CD8-positive, alpha-beta memory T cell (primary cell): ENCODE measurements at regions not wholly inside any gene's neighbourhood (a gene's known extent, or its start where the extent isn't known, plus 50 kb on each side); places are given as distances from the start of the nearest gene placed in this dataset.
A peak's percentile ranks its signal among the peaks of the same experiment; 100 is the strongest.

Experiments
- CTCF ChIA-PET: fragments of 350-600 bp; sonication (Branson Sonifier 250); formaldehyde crosslinking; loops from one replicate; lab custom pipeline; 2021; ENCODE audit warnings: antibody characterized with exemption; lab: Charles Lee
- POLR2A ChIA-PET: fragments of 350-600 bp; sonication (Branson Sonifier 250); formaldehyde crosslinking; loops from one replicate; lab custom pipeline; 2021; ENCODE audit warnings: antibody characterized with exemption; lab: Charles Lee
- DNase-seq, 5 donors: peaks; one replicate each; pipeline versions ENCODE4 v3.0.0 to v3.0.0-alpha.2; 2020 to 2022; ENCODE audit warnings: mixed read lengths in 1 of 5
- H3K27ac ChIP-seq: one replicate; pipeline ENCODE4 v1.7.0; 2013; ENCODE audit warnings: low read depth, mild to moderate bottlenecking, low read length, moderate library complexity
- H3K27me3 ChIP-seq: 2 replicates; pipeline ENCODE4 v1.7.0; 2013; ENCODE audit warnings: low read length, mild to moderate bottlenecking; ENCODE audit not compliant: insufficient read depth, poor library complexity, severe bottlenecking
- H3K36me3 ChIP-seq: 2 replicates; pipeline ENCODE4 v1.7.0; 2013; ENCODE audit warnings: mild to moderate bottlenecking, low read length, moderate library complexity; ENCODE audit not compliant: insufficient read depth
- H3K4me1 ChIP-seq: 2 replicates; pipeline ENCODE4 v1.7.0; 2013; ENCODE audit warnings: mild to moderate bottlenecking, low read length, moderate library complexity; ENCODE audit not compliant: insufficient read depth
- H3K4me3 ChIP-seq: 2 replicates; pipeline ENCODE4 v1.7.0; 2013; ENCODE audit warnings: mild to moderate bottlenecking, low read length
- H3K9me3 ChIP-seq: 2 replicates; pipeline ENCODE4 v1.7.0; 2013; ENCODE audit warnings: mild to moderate bottlenecking, low read length
- H3K27ac Mint-ChIP-seq, 8 donors: one replicate each; pipeline ENCODE4 v1.8.0; 2020 to 2021; ENCODE audit warnings: mixed read lengths in 8 of 8, mild to moderate bottlenecking in 6 of 8, inconsistent platforms in 3 of 8, moderate library complexity in 3 of 8
- H3K27me3 Mint-ChIP-seq, 2 donors: one replicate each; pipeline ENCODE4 v1.8.0; 2020 to 2021; ENCODE audit warnings: mixed read lengths in 2 of 2, mild to moderate bottlenecking in 1 of 2, moderate library complexity in 1 of 2
- H3K36me3 Mint-ChIP-seq, 3 donors: one replicate each; pipeline ENCODE4 v1.8.0; 2020 to 2021; ENCODE audit warnings: mixed read lengths in 3 of 3, inconsistent platforms in 1 of 3, mild to moderate bottlenecking in 1 of 3
- H3K4me1 Mint-ChIP-seq, 3 donors: one replicate each; pipeline ENCODE4 v1.8.0; 2020 to 2021; ENCODE audit warnings: mixed read lengths in 3 of 3, inconsistent platforms in 1 of 3, mild to moderate bottlenecking in 1 of 3
- H3K4me3 Mint-ChIP-seq, 7 donors: one replicate each; pipeline ENCODE4 v1.8.0; 2020 to 2021; ENCODE audit warnings: mixed read lengths in 7 of 7, mild to moderate bottlenecking in 6 of 7, moderate library complexity in 4 of 7, inconsistent platforms in 2 of 7
- H3K9me3 Mint-ChIP-seq, 5 donors: one replicate each; pipeline ENCODE4 v1.8.0; 2020 to 2022; ENCODE audit warnings: mixed read lengths in 5 of 5, mild to moderate bottlenecking in 3 of 5, moderate library complexity in 2 of 5, inconsistent platforms in 1 of 5

DNA sequence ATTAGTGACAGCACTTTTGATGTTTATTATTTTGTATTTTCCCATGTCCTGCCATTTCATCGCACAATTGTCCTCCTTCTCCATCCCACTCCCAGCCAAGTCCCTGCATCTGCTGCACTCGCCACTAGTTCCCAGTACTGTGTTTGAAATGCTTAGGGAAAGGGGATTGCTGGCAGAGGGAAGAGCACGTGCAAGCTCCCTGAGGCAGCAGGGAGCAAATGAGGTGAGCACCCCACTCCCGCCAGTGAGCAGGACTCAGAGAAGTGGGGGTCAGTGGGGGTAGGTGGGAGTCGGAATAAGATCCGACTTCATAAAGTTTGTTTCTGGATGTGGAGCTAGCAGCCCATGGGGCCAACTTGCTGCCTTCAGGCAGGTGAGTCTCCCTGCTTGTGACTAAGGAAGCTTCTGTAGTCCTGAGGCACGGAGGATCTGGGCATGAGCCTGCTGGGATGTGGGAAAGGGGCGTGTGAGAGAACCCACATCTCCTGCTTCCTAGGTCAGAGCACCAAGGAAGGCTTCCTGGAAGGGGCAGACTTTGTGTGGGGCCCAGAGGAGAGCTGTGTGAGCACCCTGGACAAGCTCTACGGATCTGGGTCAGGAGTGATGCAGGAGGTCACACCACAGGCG, 99.7 kb upstream of the TLE3 start:
- no peaks in the 10 kb centered on the region for H3K9me3 ChIP-seq
- no peaks in the 10 kb centered on the region for H3K27me3 ChIP-seq
- no peak overlapping the region for H3K4me3 ChIP-seq
- no peak for DNase-seq
- no peak overlapping the region for H3K27ac ChIP-seq
- Mint-ChIP-seq H3K4me3 (no peak overlapping the region), H3K27ac (peak overlapping the region in 2 of 8 donors; percentile 17 to 23), H3K9me3 (no peaks in the 10 kb centered on the region), H3K36me3 (no peaks in the 10 kb centered on the region), H3K27me3 (peaks cover 4 to 10% of the 10 kb centered on the region in 2 donors), H3K4me1 (peaks cover 1 to 7% (median 7%) of the 10 kb centered on the region in 3 donors)
- H3K4me1 ChIP-seq = no peaks in the 10 kb centered on the region
- H3K36me3 ChIP-seq = no peaks in the 10 kb centered on the region
- ChIA-PET CTCF (interaction anchor here (1.1 kb wide), 1 partner anchor 98 kb away, joined by 3 read pairs; no protein-coding TSS in a partner anchor), POLR2A (no interaction called here)

DNA sequence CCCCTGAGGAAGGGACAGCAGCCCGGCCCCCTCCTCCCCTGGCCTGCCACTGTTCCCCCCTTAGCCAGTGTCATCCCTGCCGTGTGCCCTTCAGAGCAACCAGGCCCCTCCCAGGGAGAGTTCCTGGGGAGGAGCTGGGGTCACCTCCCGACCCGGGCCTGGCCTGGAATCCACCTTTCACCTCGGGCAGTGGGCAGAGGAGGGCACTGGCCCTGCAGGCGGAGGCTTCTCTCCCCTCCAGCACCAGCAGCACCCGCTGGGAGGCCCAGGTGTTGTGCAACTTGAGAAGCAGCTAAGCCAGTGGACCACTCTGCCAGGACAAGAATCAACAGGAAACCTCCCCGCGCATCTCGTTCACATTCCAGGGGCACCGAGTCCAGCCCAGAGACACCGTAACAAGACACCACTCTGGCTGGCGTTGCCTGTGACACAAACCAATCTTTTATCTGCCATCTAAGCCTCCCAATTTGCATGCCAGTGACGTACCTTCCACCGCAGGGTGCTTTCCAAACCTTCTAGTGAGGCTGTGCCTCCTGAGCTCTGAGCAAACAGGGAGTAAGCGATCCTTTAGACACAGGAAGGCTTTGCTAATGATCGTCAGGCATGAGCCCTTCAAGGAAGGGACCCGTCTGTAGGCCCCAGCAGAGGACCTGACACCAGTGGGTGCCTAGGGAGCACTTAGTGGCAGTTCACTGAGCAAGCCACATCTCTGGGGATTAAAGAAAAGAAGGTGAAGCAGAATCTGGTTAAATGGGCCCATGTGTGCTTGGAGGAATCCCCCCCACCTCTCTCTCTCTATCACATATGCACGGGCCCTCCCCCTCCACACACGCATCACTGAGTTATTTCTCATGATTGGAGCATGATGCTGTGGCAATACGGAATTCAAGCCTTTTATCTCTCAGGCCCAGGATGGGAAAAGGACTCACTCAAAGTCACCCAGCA, 98.9 kb upstream of the TLE3 start:
- H3K9me3 ChIP-seq = no peaks in the 10 kb centered on the region
- H3K4me3 ChIP-seq = no peak overlapping the region
- ChIA-PET CTCF (no interaction called here), POLR2A (no interaction called here)
- peaks cover 1 to 7% (median 7%) of the 10 kb centered on the region in 3 donors for H3K4me1 Mint-ChIP-seq
- DNase-seq = no peak
- peaks cover 0 to 5% (median 0%) of the 10 kb centered on the region in 3 donors for H3K36me3 Mint-ChIP-seq
- H3K4me3 Mint-ChIP-seq = no peak overlapping the region
- H3K27ac Mint-ChIP-seq = peak overlapping the region in 4 of 8 donors; percentile 23 to 75 (median 51)
- H3K9me3 Mint-ChIP-seq = peaks cover 0 to 4% (median 3%) of the 10 kb centered on the region in 5 donors
- peaks cover 4 to 10% of the 10 kb centered on the region in 2 donors for H3K27me3 Mint-ChIP-seq
- no peaks in the 10 kb centered on the region for H3K4me1 ChIP-seq
- H3K27ac ChIP-seq = no peak overlapping the region
- H3K36me3 ChIP-seq = no peaks in the 10 kb centered on the region
- H3K27me3 ChIP-seq = no peaks in the 10 kb centered on the region

DNA sequence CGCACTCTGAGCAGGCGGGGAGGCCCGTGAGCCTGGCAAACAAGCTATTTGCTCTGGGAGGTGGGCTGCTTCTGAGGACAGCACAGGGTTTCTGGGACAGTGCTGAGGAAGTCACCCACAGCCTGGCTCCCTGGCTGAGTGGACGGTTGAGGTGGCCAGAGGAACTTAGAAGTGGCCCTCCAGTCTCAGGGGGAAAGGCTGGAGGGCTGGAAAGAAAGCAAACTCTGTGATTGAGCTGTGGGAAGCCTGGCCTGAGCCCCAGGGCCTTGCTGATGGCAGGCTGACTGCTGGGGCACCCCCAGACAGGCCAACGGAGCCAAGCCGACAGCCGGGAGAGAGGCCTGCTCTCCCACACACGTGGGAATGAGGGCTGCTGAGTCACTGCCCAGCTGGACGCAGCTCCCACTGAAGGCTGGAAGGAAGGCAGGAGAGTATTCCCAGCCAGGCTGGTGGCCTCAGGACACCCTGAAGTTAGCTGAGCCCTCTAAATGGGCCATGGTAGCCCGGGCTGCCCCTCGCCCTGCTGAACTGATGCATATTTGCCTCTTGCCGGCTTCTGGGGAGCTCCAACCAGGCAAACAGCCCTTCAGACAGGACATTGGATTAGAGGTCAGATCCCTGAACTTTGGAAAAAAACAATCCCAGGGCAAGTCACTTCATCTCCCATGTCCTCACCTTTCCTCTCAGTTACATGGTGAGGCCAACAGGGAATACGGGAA, 98.0 kb upstream of the TLE3 start:
- Mint-ChIP-seq H3K27ac (no peak overlapping the region), H3K27me3 (peaks cover 4 to 10% of the 10 kb centered on the region in 2 donors), H3K4me1 (peaks cover 1 to 7% (median 7%) of the 10 kb centered on the region in 3 donors), H3K4me3 (no peak overlapping the region), H3K9me3 (peaks cover 0 to 4% (median 3%) of the 10 kb centered on the region in 5 donors), H3K36me3 (peaks cover 0 to 5% (median 0%) of the 10 kb centered on the region in 3 donors)
- no peaks in the 10 kb centered on the region for H3K36me3 ChIP-seq
- no peaks in the 10 kb centered on the region for H3K27me3 ChIP-seq
- DNase-seq = no peak
- H3K4me1 ChIP-seq = no peaks in the 10 kb centered on the region
- CTCF ChIA-PET = no interaction called here
- H3K4me3 ChIP-seq = no peak overlapping the region
- POLR2A ChIA-PET = interaction anchor here (0.5 kb wide), 1 partner anchor 571 kb away, joined by 3 read pairs; no protein-coding TSS in a partner anchor
- H3K9me3 ChIP-seq = no peaks in the 10 kb centered on the region
- no peak overlapping the region for H3K27ac ChIP-seq

DNA sequence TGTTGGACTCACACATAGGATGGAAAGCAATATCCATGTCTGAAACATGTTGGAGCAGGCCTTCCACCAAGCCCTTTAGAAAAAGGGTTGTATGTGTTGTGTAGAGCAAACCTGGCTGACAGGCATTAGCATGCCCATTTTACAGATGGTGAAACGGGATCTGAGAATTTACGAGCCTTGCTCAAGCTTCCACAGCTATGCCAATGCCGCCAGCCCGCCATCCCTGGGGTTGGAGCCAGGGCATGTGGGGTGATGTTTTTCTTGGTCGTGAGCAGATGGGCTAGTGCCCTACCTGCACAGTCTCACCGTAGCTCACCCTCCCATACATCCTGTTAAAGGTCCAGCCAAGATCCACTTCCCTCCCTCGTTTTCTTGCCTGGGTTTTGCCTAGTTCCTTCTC, 97.5 kb upstream of the TLE3 start:
- H3K27ac ChIP-seq = no peak overlapping the region
- H3K4me3 Mint-ChIP-seq = no peak overlapping the region
- no peaks in the 10 kb centered on the region for H3K27me3 ChIP-seq
- H3K9me3 ChIP-seq = no peaks in the 10 kb centered on the region
- no peak overlapping the region for H3K27ac Mint-ChIP-seq
- H3K4me3 ChIP-seq = no peak overlapping the region
- H3K36me3 Mint-ChIP-seq = peaks cover 0 to 5% (median 0%) of the 10 kb centered on the region in 3 donors
- H3K4me1 Mint-ChIP-seq = peaks cover 1 to 7% (median 7%) of the 10 kb centered on the region in 3 donors
- H3K4me1 ChIP-seq = no peaks in the 10 kb centered on the region
- no peak for DNase-seq
- POLR2A ChIA-PET = no interaction called here
- H3K27me3 Mint-ChIP-seq = peaks cover 4 to 10% of the 10 kb centered on the region in 2 donors
- no peaks in the 10 kb centered on the region for H3K36me3 ChIP-seq
- peaks cover 0 to 4% (median 3%) of the 10 kb centered on the region in 5 donors for H3K9me3 Mint-ChIP-seq
- CTCF ChIA-PET = no interaction called here

DNA sequence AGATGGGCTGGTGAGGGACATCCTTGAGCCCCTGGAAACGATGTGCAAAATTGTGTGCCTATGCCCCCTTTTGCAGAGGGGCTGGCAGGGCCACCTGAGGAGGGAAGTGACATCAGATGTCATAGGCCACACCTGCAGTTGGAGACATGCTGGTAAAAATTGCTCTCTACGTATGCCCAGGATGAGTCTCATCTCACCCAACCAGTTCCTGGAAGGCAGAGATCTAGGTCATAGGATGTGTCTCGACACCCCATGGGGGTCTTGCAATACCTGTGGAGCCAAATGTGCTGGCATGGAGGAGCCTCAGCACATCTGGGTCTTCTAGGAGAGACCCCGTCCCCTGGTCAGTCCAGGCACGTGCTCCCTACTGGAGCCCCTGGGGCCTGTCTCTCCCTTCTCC, 96.5 kb upstream of the TLE3 start:
- peaks cover 2 to 10% of the 10 kb centered on the region in 2 donors for H3K27me3 Mint-ChIP-seq
- DNase-seq = no peak
- peaks cover 0 to 4% (median 3%) of the 10 kb centered on the region in 5 donors for H3K9me3 Mint-ChIP-seq
- no peak overlapping the region for H3K27ac Mint-ChIP-seq
- Histone ChIP-seq H3K9me3 (no peaks in the 10 kb centered on the region), H3K4me1 (no peaks in the 10 kb centered on the region), H3K27ac (no peak overlapping the region), H3K36me3 (no peaks in the 10 kb centered on the region), H3K4me3 (no peak overlapping the region), H3K27me3 (no peaks in the 10 kb centered on the region)
- H3K4me3 Mint-ChIP-seq = no peak overlapping the region
- ChIA-PET POLR2A (no interaction called here), CTCF (no interaction called here)
- H3K4me1 Mint-ChIP-seq = peaks cover 1 to 7% (median 7%) of the 10 kb centered on the region in 3 donors
- H3K36me3 Mint-ChIP-seq = peaks cover 0 to 5% (median 0%) of the 10 kb centered on the region in 3 donors

DNA sequence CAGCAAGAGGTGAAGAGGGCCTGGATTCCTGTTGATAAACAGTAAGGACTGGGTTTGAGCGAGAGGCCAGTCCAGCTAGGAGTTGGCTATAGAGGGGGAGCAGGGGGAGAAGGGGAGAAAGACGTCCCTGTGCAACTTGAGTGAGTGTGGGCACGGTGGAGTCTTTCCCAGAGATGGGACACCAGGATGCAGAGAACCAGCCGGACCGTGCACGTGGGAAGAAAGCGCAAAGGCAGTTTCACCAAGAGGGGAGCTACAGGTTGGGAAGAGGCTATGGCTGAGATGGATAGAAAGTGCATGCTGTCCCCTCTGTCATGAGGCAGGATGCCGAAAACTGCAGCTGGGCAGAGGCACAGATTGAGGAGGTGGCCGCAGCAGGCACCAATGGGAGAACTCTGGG, 96.0 kb upstream of the TLE3 start:
- Mint-ChIP-seq H3K9me3 (peaks cover 0 to 4% (median 3%) of the 10 kb centered on the region in 5 donors), H3K36me3 (peaks cover 0 to 5% (median 0%) of the 10 kb centered on the region in 3 donors), H3K27me3 (peaks cover 2 to 10% of the 10 kb centered on the region in 2 donors), H3K4me1 (peaks cover 1 to 7% (median 7%) of the 10 kb centered on the region in 3 donors), H3K27ac (no peak overlapping the region), H3K4me3 (no peak overlapping the region)
- H3K27ac ChIP-seq = no peak overlapping the region
- H3K9me3 ChIP-seq = no peaks in the 10 kb centered on the region
- no peaks in the 10 kb centered on the region for H3K36me3 ChIP-seq
- ChIA-PET CTCF (no interaction called here), POLR2A (no interaction called here)
- H3K4me1 ChIP-seq = no peaks in the 10 kb centered on the region
- DNase-seq = no peak
- no peaks in the 10 kb centered on the region for H3K27me3 ChIP-seq
- H3K4me3 ChIP-seq = no peak overlapping the region

DNA sequence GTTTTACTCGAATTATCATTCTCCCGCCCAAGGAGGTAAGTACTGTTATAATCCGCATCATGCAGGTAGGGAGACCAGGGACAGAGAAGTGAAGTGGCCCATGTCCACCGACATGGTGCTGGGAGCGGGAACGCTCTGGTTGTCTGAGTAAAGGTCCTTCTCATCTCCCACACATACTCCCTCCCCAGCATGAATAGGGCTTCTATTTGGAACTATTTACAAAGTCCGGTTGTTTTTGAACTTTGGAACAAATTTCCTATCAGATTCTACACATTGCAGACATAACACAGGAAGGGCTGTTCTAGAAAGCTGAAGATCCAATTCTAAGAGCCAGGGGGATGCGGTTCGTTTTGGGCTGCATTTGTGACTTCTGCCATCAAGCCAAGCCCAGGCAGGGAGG, 94.8 kb upstream of the TLE3 start:
- no peak for DNase-seq
- H3K9me3 ChIP-seq = no peaks in the 10 kb centered on the region
- ChIA-PET CTCF (no interaction called here), POLR2A (no interaction called here)
- peaks cover under 1 to 10% of the 10 kb centered on the region in 2 donors for H3K27me3 Mint-ChIP-seq
- no peak overlapping the region for H3K27ac ChIP-seq
- no peaks in the 10 kb centered on the region for H3K36me3 ChIP-seq
- no peaks in the 10 kb centered on the region for H3K4me1 ChIP-seq
- H3K27ac Mint-ChIP-seq = no peak overlapping the region
- H3K9me3 Mint-ChIP-seq = peaks cover 0 to 4% (median 3%) of the 10 kb centered on the region in 5 donors
- peaks cover 0 to 5% (median 0%) of the 10 kb centered on the region in 3 donors for H3K36me3 Mint-ChIP-seq
- no peak overlapping the region for H3K4me3 ChIP-seq
- H3K4me3 Mint-ChIP-seq = no peak overlapping the region
- H3K4me1 Mint-ChIP-seq = peaks cover 1 to 7% (median 7%) of the 10 kb centered on the region in 3 donors
- no peaks in the 10 kb centered on the region for H3K27me3 ChIP-seq
